GM12892 (cell line): ENCODE measurements at regions not wholly inside any gene's neighbourhood (a gene's known extent, or its start where the extent isn't known, plus 50 kb on each side); places are given as distances from the start of the nearest gene placed in this dataset.

Source experiments
- POLR2A ChIP-seq: IDR thresholded peaks from 2 replicates; pipeline ENCODE4 v1.6.1; 2011; ENCODE audit warnings: low read depth, low read length, control low read depth
- POLR2AphosphoS5 ChIP-seq: IDR thresholded peaks from 2 replicates; pipeline ENCODE4 v1.6.1; 2011; ENCODE audit warnings: low read depth, low read length, control low read depth
- TAF1 ChIP-seq: IDR thresholded peaks from 2 replicates; pipeline ENCODE4 v1.6.1; 2011; ENCODE audit warnings: low read depth, mild to moderate bottlenecking, control low read depth, low read length, borderline replicate concordance

DNA sequence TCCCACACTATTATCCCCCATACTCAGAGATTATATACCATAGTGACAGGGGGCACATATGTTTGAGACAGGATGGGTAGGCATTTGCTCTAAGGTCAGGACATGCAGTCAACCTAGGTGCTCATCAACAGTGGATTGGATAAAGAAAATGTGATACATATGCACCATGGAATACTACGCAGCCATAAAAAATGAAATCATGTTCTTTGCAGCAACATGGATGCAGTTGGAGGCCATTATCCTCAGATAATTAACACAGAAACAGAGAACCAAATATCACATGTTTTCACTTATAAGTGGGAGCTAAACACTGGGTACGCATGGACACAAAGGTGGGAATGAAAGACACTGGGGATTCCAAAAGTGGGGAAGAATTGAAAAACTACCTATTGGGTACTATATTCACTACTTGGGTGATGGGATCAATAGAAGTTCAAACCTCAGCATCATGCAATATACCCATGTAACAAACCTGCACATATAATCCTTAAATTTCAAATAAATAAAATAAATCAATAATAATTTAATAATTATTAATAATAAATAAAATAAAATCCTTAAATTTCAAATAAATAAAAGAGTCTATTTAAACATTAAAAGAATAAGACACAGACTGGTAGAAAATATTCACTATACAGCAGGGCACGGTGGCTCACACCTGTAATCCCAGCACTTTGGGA, 160.1 kb upstream of the CNOT2 start:
- TF ChIP-seq TAF1 = no peak
- no peak for TF ChIP-seq POLR2A
- no peak for TF ChIP-seq POLR2AphosphoS5
